HEK293 (cell line): ENCODE measurements at regions not wholly inside any gene's neighbourhood (a gene's known extent, or its start where the extent isn't known, plus 50 kb on each side); places are given as distances from the start of the nearest gene placed in this dataset.
"Not testable (repeated sequence)": the region's sequence is repeated elsewhere in the genome, so short reads cannot be mapped to it uniquely, and the experiment has no call there.

Experiments used
- ZNF202 ChIP-seq: fragments of 450-650 bp; formaldehyde crosslinking; IDR thresholded peaks from 2 replicates; pipeline ENCODE4 v1.5.1; 2016; ENCODE audit warnings: missing biosample characterization, missing genetic modification characterization, borderline replicate concordance
- ZNF585B ChIP-seq: fragments of 450-650 bp; formaldehyde crosslinking; IDR thresholded peaks from 2 replicates; pipeline ENCODE4 v1.5.1; 2016; ENCODE audit warnings: missing biosample characterization, missing genetic modification characterization
- TF ChIP-seq, protein P1 (sequence below): fragments of 450-650 bp; formaldehyde crosslinking; IDR thresholded peaks from 2 replicates; pipeline ENCODE4 v1.5.1; 2016; ENCODE audit warnings: missing biosample characterization, missing genetic modification characterization

DNA sequence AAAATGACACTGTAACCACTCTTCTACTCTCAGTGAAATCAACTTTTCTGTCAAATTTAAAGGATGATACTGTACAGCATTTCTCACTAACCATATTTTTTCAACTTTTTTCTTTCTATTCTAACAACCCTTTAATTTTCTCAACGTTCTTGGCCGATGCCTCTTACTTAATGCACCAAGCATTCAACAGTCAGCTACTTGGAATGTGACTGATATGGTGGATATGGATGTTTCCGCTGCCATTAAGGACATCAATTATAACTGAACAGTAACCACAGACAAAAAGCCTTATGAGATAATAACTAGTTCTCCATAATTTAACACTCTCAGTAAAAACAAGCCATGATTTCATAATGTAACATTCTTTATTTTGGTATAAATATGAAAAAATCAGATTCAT lies 427.4 kb downstream of the KCNJ18 start:
- not testable (repeated sequence) for TF ChIP-seq ZNF585B; ZNF202 (tag by site-specific recombination)
- TF ChIP-seq, protein P1, sequence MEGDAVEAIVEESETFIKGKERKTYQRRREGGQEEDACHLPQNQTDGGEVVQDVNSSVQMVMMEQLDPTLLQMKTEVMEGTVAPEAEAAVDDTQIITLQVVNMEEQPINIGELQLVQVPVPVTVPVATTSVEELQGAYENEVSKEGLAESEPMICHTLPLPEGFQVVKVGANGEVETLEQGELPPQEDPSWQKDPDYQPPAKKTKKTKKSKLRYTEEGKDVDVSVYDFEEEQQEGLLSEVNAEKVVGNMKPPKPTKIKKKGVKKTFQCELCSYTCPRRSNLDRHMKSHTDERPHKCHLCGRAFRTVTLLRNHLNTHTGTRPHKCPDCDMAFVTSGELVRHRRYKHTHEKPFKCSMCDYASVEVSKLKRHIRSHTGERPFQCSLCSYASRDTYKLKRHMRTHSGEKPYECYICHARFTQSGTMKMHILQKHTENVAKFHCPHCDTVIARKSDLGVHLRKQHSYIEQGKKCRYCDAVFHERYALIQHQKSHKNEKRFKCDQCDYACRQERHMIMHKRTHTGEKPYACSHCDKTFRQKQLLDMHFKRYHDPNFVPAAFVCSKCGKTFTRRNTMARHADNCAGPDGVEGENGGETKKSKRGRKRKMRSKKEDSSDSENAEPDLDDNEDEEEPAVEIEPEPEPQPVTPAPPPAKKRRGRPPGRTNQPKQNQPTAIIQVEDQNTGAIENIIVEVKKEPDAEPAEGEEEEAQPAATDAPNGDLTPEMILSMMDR (tag by site-specific recombination): not testable (repeated sequence)
